WTC11 (cell line): ENCODE measurements at regions not wholly inside any gene's neighbourhood (a gene's known extent, or its start where the extent isn't known, plus 50 kb on each side); places are given as distances from the start of the nearest gene placed in this dataset.

Experiments
- ATAC-seq: fragments of 200-7000 bp; cut with Tn5 transposase; 2 replicates; pipeline ENCODE4 v1.10.0; 2021; ENCODE audit warnings: mild to moderate bottlenecking, moderate library complexity
- CTCF ChIA-PET: fragments of 300-600 bp; sonication (Branson Sonifier 250); formaldehyde crosslinking; loops from one replicate; lab custom pipeline; 2021; ENCODE audit warnings: antibody characterized with exemption; lab: Charles Lee
- POLR2A ChIA-PET: fragments of 350-600 bp; sonication (Branson Sonifier 250); formaldehyde crosslinking; loops from one replicate; lab custom pipeline; 2021; ENCODE audit warnings: antibody characterized with exemption; lab: Charles Lee
- DNase-seq: peaks from one replicate; pipeline ENCODE4 v3.0.0; 2021; ENCODE audit warnings: low spot score
- H3K27ac Mint-ChIP-seq: 2 replicates; pipeline ENCODE4 v1.8.0; 2021; ENCODE audit warnings: mixed read lengths
- H3K27me3 Mint-ChIP-seq: 2 replicates; pipeline ENCODE4 v1.8.0; 2021; ENCODE audit warnings: low read depth, mild to moderate bottlenecking, moderate library complexity, mixed read lengths
- H3K36me3 Mint-ChIP-seq: 2 replicates; pipeline ENCODE4 v1.8.0; 2021; ENCODE audit warnings: mixed read lengths
- H3K4me1 Mint-ChIP-seq: 2 replicates; pipeline ENCODE4 v1.8.0; 2022; ENCODE audit warnings: mixed read lengths
- H3K4me3 Mint-ChIP-seq: 2 replicates; pipeline ENCODE4 v1.8.0; 2021; ENCODE audit warnings: mild to moderate bottlenecking, moderate library complexity, mixed read lengths
- H3K9me3 Mint-ChIP-seq: 2 replicates; pipeline ENCODE4 v1.8.0; 2021; ENCODE audit warnings: mixed read lengths
- ATF6 ChIP-seq: sonication (generic); formaldehyde crosslinking; IDR thresholded peaks from 2 replicates; pipeline ENCODE4 v1.8.1; 2023; ENCODE audit warnings: mild to moderate bottlenecking, missing genetic modification reagents
- ELF4 ChIP-seq: sonication (generic); formaldehyde crosslinking; IDR thresholded peaks from 2 replicates; pipeline ENCODE4 v1.8.1; 2022; ENCODE audit warnings: low read depth, mild to moderate bottlenecking, moderate library complexity, missing genetic modification reagents
- FOXP1 ChIP-seq: sonication (generic); formaldehyde crosslinking; IDR thresholded peaks from 2 replicates; pipeline ENCODE4 v1.8.0; 2022; ENCODE audit warnings: missing genetic modification reagents, mild to moderate bottlenecking, moderate library complexity, borderline replicate concordance
- FOXP4 ChIP-seq: sonication (generic); formaldehyde crosslinking; IDR thresholded peaks from 2 replicates; pipeline ENCODE4 v1.8.0; 2022; ENCODE audit warnings: mild to moderate bottlenecking, missing genetic modification reagents
- JUN ChIP-seq: sonication (generic); formaldehyde crosslinking; IDR thresholded peaks from 2 replicates; pipeline ENCODE4 v1.8.0; 2023; ENCODE audit warnings: mild to moderate bottlenecking, missing genetic modification reagents
- MAX ChIP-seq: sonication (generic); formaldehyde crosslinking; IDR thresholded peaks from 2 replicates; pipeline ENCODE4 v1.8.0; 2022; ENCODE audit warnings: mild to moderate bottlenecking, missing genetic modification reagents
- NFYB ChIP-seq: sonication (generic); formaldehyde crosslinking; conservative IDR thresholded peaks from 2 replicates; pipeline ENCODE4 v1.8.0; 2022; ENCODE audit warnings: low read depth, missing genetic modification reagents
- NR3C1 ChIP-seq: sonication (generic); formaldehyde crosslinking; conservative IDR thresholded peaks from 2 replicates; pipeline ENCODE4 v1.8.1; 2023; ENCODE audit warnings: low read depth, mild to moderate bottlenecking, missing genetic modification reagents
- OVOL2 ChIP-seq: fragments of 250-450 bp; sonication (Bioruptor Pico); IDR thresholded peaks from 2 replicates; pipeline ENCODE4 v1.9.0; 2021; ENCODE audit warnings: mild to moderate bottlenecking, borderline replicate concordance
- PRRX2 ChIP-seq: fragments of 250-450 bp; sonication (Bioruptor Pico); IDR thresholded peaks from 2 replicates; pipeline ENCODE4 v1.8.0; 2021; ENCODE audit warnings: mild to moderate bottlenecking
- TEAD4 ChIP-seq: sonication (generic); formaldehyde crosslinking; IDR thresholded peaks from 2 replicates; pipeline ENCODE4 v1.8.0; 2022; ENCODE audit warnings: mild to moderate bottlenecking, missing genetic modification reagents
- ZBTB21 ChIP-seq: sonication (generic); formaldehyde crosslinking; IDR thresholded peaks from 2 replicates; pipeline ENCODE4 v1.8.1; 2023; ENCODE audit warnings: mild to moderate bottlenecking, missing genetic modification reagents, borderline replicate concordance
- ZNF121 ChIP-seq: sonication (generic); formaldehyde crosslinking; IDR thresholded peaks from 2 replicates; pipeline ENCODE4 v1.8.0; 2023; ENCODE audit warnings: missing genetic modification reagents
- ZNF219 ChIP-seq: sonication (generic); formaldehyde crosslinking; IDR thresholded peaks from 2 replicates; pipeline ENCODE4 v1.8.0; 2023; ENCODE audit warnings: missing genetic modification reagents, mild to moderate bottlenecking, borderline replicate concordance
- ZNF396 ChIP-seq: fragments of 250-450 bp; sonication (Bioruptor Pico); IDR thresholded peaks from 2 replicates; pipeline ENCODE4 v1.8.0; 2021; ENCODE audit warnings: mild to moderate bottlenecking, moderate library complexity, borderline replicate concordance
- ZNF671 ChIP-seq: fragments of 250-450 bp; sonication (Bioruptor Pico); IDR thresholded peaks from 2 replicates; pipeline ENCODE4 v1.8.0; 2021; ENCODE audit warnings: mild to moderate bottlenecking
- TF ChIP-seq, protein P1 (sequence below): sonication (generic); formaldehyde crosslinking; IDR thresholded peaks from 2 replicates; pipeline ENCODE4 v1.8.0; 2022; ENCODE audit warnings: mild to moderate bottlenecking, missing genetic modification reagents

DNA sequence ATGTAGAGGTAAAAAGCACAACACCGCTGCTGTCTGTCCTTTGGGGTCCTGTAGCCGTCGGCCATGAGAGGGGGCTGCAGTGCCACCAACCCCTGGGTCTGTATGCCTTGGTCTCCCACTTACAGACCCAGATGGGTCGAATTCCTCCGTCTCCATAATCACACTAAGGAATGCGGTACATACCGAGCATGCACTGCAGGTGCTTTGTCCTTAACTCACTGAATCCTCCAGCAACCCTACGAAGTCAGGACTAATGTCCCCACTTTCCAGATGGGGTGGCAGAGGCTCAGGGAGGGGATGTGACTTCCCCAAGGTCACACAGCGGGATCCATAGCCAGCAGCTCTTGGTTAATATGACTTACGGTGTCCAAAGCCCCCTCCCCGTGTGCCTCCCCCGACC lies 219.9 kb upstream of the CIBAR2 start (continued):
- TF ChIP-seq FOXP4 (no peak), JUN (no peak), MAX (CRISPR knock-in tag) (no peak)

GRCh38 chr16:85333337-85333736 lies 221.1 kb upstream of the CIBAR2 start:
- TF ChIP-seq ZNF671 (CRISPR knock-in tag) (no peak), ZNF219 (CRISPR knock-in tag) (no peak), FOXP4 (no peak), PRRX2 (CRISPR knock-in tag) (no peak), ZBTB21 (no peak), ZNF396 (CRISPR knock-in tag) (no peak), NFYB (CRISPR knock-in tag) (no peak), ELF4 (CRISPR knock-in tag) (no peak), TEAD4 (CRISPR knock-in tag) (no peak), ATF6 (CRISPR knock-in tag) (no peak), NR3C1 (CRISPR knock-in tag) (no peak)
- TF ChIP-seq, protein P1, sequence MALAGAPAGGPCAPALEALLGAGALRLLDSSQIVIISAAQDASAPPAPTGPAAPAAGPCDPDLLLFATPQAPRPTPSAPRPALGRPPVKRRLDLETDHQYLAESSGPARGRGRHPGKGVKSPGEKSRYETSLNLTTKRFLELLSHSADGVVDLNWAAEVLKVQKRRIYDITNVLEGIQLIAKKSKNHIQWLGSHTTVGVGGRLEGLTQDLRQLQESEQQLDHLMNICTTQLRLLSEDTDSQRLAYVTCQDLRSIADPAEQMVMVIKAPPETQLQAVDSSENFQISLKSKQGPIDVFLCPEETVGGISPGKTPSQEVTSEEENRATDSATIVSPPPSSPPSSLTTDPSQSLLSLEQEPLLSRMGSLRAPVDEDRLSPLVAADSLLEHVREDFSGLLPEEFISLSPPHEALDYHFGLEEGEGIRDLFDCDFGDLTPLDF (CRISPR knock-in tag) = no peak
- H3K27me3 Mint-ChIP-seq = peaks cover 66% of the 10 kb centered on the region
- no peaks in the 10 kb centered on the region for H3K9me3 Mint-ChIP-seq
- no peak overlapping the region for H3K27ac Mint-ChIP-seq
- POLR2A ChIA-PET = no interaction called here
- CTCF ChIA-PET = interaction anchor here (0.6 to 2.7 kb wide), 15 partner anchors 12 to 268 kb away, joined by 3 to 33 read pairs (median 6); no protein-coding TSS in a partner anchor
- no peak overlapping the region for H3K4me3 Mint-ChIP-seq
- ATAC-seq = no peak
- no peak for DNase-seq
- peaks cover 67% of the 10 kb centered on the region for H3K4me1 Mint-ChIP-seq
- no peaks in the 10 kb centered on the region for H3K36me3 Mint-ChIP-seq

DNA sequence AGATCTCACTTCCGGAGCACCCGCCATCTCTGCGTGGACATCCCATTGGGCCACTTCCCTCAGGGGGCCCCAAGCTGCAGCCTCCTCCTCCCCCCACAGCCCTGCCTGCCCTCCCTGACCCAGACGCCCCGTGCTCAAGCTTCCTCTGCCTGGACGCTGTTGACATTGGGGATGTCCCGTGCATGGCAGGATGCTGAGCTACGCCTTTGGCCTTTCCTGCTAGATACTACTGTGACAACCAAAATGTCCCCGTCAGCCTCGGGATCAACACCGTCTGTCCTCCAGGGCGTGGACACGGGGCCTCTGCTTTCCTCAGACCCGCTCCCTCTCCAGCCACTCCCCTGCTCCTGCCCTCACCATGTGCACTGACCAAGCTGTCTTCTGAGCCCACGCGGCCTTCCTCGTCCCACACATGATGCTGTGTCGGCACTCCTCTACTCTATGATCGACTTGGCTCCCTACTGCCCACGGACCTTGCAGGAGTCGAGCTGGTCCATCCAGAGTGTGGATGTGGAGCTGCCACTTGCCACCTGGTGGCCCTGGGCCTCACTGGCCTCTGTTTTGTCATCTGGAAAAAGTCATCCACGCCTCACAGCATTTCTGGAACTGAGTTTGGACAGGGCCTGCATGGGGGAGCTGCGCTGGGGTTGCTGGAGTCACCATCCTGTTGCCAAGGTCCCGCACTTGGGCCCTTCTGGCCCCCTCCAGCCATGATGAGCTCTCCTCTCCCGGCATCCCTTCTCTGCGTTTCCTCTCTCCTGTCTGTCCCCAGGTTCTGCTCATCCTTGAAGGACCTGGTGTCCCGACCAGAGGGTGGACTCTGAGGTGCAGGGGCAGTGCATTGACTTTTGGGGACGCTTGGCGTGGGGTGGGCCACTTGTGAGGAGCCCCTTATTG lies 221.7 kb upstream of the CIBAR2 start:
- DNase-seq (no peak), ATAC-seq (no peak)
- CTCF ChIA-PET = interaction anchor here (0.6 to 2.7 kb wide), 34 partner anchors 9 to 382 kb away, joined by 3 to 33 read pairs (median 4); partner anchors contain the start of gene GSE1
- Mint-ChIP-seq H3K9me3 (no peaks in the 10 kb centered on the region), H3K27me3 (peaks cover 66% of the 10 kb centered on the region), H3K27ac (no peak overlapping the region), H3K4me3 (peak overlapping the region; percentile 66), H3K36me3 (no peaks in the 10 kb centered on the region), H3K4me1 (peaks cover 67% of the 10 kb centered on the region)
- POLR2A ChIA-PET = no interaction called here
- TF ChIP-seq FOXP1 (peak; percentile 41; the same call in 1 of the 2 replicates), ZNF121 (0 out of 2 replicates have a peak, but pooled peaks have one; percentile 22), OVOL2 (CRISPR knock-in tag) (no peak)
